ENCODE measurements at regions not wholly inside any gene's neighbourhood (a gene's known extent, or its start where the extent isn't known, plus 50 kb on each side); places are given as distances from the start of the nearest gene placed in this dataset.

DNA sequence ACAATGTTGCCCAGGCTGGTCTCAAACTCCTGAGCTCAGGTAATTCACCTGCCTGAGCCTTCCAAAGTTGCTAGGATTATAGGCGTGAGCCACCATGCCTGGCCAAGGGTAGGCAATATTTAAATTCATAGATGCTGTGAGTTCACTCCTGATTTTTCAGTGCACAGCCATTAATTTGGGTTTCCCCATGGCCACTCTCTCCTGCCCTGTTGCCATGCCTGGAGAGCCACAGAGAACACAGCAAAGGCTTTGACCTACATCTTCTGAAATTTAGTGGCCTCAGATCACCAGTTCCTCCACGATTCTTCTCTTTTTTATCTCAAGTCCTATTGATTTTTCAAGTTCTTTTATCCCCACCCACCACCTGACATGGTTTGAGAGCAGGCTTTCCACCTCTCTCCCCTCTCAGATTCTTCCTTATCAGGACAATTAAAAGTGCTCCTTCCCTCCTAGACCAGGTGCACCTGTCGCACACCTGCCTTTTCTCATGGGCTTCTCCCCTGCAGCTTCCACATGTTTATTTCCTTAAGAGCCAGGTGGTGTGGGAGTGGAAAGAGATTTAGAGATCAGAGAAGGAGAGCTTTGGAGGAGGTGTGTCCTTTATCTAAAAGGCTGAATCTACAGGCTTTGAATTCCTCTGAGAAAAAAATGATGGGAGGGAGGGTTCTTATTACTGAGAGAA is 123.8 kb downstream of the ADRA2A start:
- Histone ChIP-seq H3K4me3 (no peak overlapping the region), H3K27me3 (no peaks in the 10 kb centered on the region), H3K9me3 (no peaks in the 10 kb centered on the region), H3K36me3 (no peaks in the 10 kb centered on the region), H3K4me1 (no peaks in the 10 kb centered on the region), H3K27ac (no peak overlapping the region)
- 75 to 84% methylated on average over 3 of the region's 3 CpGs for WGBS, 2 donors
- TF ChIP-seq POLR2A (IDR thresholded peaks at IDR 0.05) (no peak), CTCF (IDR thresholded peaks at IDR 0.05) (no peak), EP300 (IDR thresholded peaks at IDR 0.05) (no peak)
- no peak for DNase-seq (ENCODE audit: low spot score in 2 of 2)

- no peak for DNase-seq (ENCODE audit: low spot score in 2 of 2)
- 76 to 82% methylated on average over 2 of the region's 2 CpGs for WGBS, 2 donors
- no peak overlapping the region for H3K4me3 ChIP-seq
- no peaks in the 10 kb centered on the region for H3K9me3 ChIP-seq
- no peaks in the 10 kb centered on the region for H3K4me1 ChIP-seq
- no peaks in the 10 kb centered on the region for H3K36me3 ChIP-seq
- no peak for TF ChIP-seq POLR2A (IDR thresholded peaks at IDR 0.05)
- TF ChIP-seq EP300 (IDR thresholded peaks at IDR 0.05) = no peak
- no peak for TF ChIP-seq CTCF (IDR thresholded peaks at IDR 0.05)
- no peak overlapping the region for H3K27ac ChIP-seq
- H3K27me3 ChIP-seq = no peaks in the 10 kb centered on the region
These were observed 126.8 kb downstream of the ADRA2A start for GRCh38 chr10:111203615-111204014.

DNA sequence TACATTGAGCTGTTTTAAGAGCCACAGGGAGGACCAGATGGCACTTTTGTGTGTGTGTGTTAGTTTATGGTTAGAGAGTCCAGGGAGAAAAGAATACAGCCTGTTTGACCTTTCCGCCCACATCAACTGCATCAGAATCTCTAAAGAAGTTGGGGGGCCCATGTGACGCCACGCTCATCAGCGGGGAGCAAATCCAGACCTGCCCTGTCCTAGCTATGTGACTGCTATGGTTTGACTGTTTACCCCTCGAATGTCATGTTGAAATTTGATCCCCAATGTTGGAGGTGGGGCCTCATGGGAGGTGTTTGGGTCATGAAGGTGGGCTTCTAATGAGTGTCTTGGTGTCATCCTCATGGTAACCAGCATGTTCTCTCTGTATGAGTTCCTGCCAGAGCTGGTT is 128.0 kb downstream of the ADRA2A start:
- WGBS, 2 donors = 61 to 63% methylated on average over 5 of the region's 5 CpGs
- no peak overlapping the region for H3K4me3 ChIP-seq
- no peak overlapping the region for H3K27ac ChIP-seq
- no peak for TF ChIP-seq EP300 (IDR thresholded peaks at IDR 0.05)
- no peak for TF ChIP-seq POLR2A (IDR thresholded peaks at IDR 0.05)
- TF ChIP-seq CTCF (IDR thresholded peaks at IDR 0.05) = no peak
- no peaks in the 10 kb centered on the region for H3K4me1 ChIP-seq
- DNase-seq (ENCODE audit: low spot score in 2 of 2) = no peak
- H3K36me3 ChIP-seq = no peaks in the 10 kb centered on the region
- no peaks in the 10 kb centered on the region for H3K9me3 ChIP-seq
- H3K27me3 ChIP-seq = no peaks in the 10 kb centered on the region

- Histone ChIP-seq H3K27me3 (no peaks in the 10 kb centered on the region), H3K36me3 (no peaks in the 10 kb centered on the region), H3K4me1 (no peaks in the 10 kb centered on the region), H3K9me3 (no peaks in the 10 kb centered on the region), H3K4me3 (no peak overlapping the region), H3K27ac (no peak overlapping the region)
- TF ChIP-seq POLR2A (IDR thresholded peaks at IDR 0.05) (no peak), EP300 (IDR thresholded peaks at IDR 0.05) (no peak), CTCF (IDR thresholded peaks at IDR 0.05) (no peak)
- DNase-seq (ENCODE audit: low spot score in 2 of 2) = no peak
These were observed 129.7 kb downstream of the ADRA2A start for GRCh38 chr10:111206521-111206920.

DNA sequence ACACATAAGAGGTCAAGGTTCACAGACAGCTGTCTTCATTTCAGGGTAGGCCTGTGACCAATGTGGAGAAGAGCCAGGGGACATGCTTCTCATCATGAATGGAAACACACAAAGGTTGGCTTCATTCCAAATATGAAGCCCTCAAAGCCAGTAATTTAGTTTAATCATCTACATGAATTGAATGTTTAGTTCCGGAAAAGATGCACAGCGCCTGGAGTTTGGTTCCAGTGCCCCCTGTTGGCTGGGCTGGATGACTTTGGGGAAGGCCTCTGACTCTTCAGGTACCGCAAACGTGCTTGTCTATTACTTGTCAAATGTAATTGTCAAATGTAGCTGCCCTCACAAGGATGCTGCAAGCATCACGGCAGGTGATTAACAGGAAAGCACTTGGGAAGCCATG is 130.7 kb downstream of the ADRA2A start:
- no peak for DNase-seq (ENCODE audit: low spot score in 2 of 2)
- Histone ChIP-seq H3K36me3 (no peaks in the 10 kb centered on the region), H3K9me3 (no peaks in the 10 kb centered on the region), H3K27me3 (no peaks in the 10 kb centered on the region), H3K4me3 (no peak overlapping the region), H3K4me1 (no peaks in the 10 kb centered on the region), H3K27ac (no peak overlapping the region)
- TF ChIP-seq EP300 (IDR thresholded peaks at IDR 0.05) = no peak
- TF ChIP-seq CTCF (IDR thresholded peaks at IDR 0.05) = peak in 1 of 5 experiments; percentile 7
- TF ChIP-seq POLR2A (IDR thresholded peaks at IDR 0.05) = no peak
- 59 to 62% methylated on average over 5 of the region's 5 CpGs for WGBS, 2 donors
